ENCODE measurements at regions not wholly inside any gene's neighbourhood (a gene's known extent, or its start where the extent isn't known, plus 50 kb on each side); places are given as distances from the start of the nearest gene placed in this dataset.

GRCh38 chr16:13573903-13574302 lies 346.1 kb upstream of the ERCC4 start:
- TF ChIP-seq CTCF (IDR thresholded peaks at IDR 0.05), result no peak
- TF ChIP-seq POLR2A (IDR thresholded peaks at IDR 0.05), result no peak

All from right lobe of liver (tissue), 4 donors.